ENCODE measurements at regions not wholly inside any gene's neighbourhood (a gene's known extent, or its start where the extent isn't known, plus 50 kb on each side); places are given as distances from the start of the nearest gene placed in this dataset.

DNA sequence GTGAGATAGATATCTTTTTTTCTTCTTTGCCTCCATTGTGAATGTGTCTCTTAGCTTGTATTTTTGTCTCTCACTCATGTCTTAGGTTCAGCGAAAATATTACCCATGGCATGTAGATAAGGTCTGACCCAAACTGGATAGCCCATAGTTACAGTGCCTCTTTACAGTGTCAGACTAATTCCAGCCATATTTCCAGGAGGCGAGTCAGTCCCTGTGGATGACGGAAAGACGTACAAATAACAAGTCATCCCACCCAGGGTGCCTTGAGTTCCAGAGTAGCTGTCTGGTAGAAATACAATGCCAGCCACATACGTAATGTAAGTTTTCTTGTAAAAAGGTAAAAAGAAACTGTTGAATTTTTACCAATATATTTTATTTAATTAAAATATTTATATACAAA is 157.3 kb downstream of the ZNF281 start:
- no peak for DNase-seq

DNA sequence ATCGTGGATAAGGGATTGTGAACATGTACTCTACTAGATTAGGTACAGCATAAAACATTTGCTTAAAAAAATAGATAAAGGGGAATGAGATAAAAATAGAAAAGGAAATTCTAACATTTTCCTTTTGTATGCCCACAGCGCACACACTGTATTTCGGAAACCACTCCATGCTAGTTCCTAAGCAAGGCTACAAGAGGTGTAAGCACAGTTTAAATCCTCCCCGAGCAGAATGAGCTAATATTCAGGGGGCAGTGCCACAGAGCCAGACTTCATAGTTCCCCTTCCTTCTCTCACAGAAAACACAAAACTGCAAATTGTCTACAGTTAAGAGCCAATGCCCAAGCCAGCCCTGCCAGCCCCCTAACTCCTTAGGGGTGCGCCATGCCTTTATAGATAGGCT is 159.4 kb downstream of the ZNF281 start:
- no peak for DNase-seq

DNA sequence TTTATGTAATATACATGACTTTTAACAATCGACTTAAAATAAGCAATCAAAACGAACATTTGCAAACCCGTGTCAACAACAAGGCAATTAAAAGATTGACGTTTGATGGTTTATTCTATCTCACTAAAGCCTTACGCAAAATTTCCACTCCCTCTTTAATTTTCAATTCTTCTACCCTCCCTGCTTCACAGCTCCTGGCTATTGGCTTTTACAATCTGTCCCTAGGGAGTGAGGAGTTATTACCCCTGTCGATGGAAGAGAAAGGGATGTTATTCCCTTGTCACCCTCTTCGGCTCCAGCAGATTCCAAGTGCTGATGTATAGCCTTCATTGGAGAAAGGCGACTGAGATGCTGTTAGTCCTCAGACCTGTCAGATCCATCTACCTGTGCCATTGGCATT is 161.3 kb downstream of the ZNF281 start:
- no peak for DNase-seq

DNA sequence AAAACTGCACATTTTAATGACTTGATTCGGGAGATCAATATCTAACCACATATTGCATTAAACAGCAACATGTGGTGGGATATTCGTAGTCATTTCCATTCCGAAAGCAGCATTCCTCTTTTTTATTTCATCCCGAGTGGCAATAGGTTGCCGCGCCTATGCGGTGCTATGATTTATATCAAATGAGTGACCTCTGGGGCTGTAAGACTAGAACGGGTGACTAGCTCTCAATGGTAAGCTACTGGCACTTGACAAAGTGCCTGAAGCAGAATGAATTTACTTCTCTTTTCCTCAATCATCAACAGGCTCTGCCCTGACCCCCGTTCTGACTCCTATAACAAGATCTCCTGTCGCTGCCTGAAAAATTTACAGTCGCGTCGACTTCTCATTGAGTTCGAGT is 162.3 kb downstream of the ZNF281 start:
- DNase-seq, result no peak

DNA sequence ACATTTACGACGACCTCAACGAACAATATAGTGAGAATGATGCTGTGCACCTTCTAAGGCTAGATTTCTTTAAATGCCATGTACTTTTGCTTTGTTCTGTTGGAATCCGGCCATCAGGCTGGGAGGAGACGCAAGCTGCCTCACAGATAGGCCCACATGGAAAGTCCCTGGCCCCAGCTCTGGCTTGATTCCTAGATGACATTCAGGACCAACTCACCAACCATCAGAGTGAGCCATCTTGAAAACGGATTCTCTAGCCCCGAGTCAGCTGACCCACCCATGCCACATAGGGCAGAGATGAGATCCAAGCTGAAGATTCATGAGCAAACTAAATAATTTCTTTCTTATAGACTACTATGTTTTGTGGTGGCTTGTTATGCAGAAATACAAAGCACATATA is 164.4 kb downstream of the ZNF281 start:
- DNase-seq, result no peak

DNA sequence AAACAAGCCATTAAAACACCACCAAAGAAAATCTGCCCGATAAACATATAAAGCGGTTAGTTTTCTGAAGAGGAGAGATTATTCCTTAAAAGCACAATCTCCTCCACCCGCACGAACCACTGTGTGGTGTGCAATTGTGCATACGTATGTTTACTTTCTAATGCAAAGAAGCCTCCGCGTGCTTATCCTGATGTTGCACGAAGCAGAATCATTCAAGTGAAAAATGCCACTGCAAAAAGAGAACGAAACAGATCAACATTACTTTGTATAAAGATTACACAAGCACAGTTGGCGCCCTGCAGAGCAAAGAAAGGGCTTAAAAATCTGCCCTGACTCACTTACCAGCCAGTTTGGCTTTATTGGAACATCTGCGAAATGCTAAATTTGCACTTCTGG is 166.8 kb downstream of the ZNF281 start:
- no peak for DNase-seq

DNA sequence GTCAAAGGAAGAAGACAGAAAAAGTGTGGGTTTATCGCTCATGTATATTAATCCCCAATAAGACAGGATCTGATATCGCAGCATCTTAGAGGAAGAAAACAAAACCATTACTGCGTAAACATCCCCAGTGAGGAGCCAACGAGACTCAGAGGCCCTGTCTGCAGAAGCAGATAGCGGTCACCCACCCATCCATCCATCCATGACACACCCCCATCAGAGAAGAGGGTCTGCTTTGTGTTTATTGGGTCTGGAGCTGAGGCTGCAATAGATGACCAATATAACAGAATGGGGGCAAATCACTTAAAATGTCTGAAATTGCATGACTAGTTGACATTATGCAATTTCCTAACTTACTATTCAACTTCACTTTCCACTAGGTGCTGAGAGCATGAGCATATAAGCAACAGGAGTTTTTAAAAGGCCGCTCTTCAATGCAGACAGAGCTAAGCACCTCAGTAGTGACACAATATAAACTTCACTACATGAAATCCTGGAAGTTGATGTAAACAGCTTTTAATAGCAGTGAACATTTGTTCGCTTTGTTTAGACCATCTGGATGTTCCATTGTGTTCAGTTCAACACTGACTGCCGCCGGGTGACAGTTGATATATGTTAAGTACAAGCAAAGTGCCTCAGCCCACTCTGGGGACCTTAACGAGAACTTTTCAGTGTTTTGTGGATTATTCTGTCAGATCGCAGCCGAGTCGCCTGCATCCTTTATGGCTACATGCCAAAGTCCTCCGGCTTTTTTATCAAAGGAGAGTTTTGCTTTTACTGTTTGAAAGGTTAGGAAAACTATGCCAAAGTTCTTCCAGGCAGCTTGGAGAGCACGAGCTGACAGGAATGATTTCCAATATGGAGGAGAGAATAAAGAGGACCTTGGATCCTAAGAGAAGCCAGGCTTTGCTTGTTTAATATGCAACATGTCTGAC is 167.5 kb downstream of the ZNF281 start:
- DNase-seq, result peak; percentile 30

DNA sequence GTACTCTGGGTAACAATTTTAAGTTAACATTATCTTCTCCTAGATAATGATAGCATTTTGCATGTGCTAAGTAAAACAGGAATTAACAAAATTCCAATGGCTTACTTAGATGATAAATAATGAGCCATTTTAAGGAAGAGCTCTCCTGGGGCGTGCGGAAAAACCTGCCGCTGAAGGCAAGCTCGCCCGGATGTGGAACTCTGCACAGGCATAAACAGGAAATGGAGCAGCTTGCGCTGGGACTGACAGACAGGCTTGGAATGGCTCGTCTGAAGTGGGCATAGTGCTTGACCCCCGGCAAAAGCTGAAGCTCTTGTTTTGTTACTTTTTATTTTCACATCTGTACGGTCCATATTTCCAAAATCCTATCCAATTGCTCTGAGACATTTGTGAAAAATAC is 169.2 kb downstream of the ZNF281 start:
- no peak for DNase-seq

DNA sequence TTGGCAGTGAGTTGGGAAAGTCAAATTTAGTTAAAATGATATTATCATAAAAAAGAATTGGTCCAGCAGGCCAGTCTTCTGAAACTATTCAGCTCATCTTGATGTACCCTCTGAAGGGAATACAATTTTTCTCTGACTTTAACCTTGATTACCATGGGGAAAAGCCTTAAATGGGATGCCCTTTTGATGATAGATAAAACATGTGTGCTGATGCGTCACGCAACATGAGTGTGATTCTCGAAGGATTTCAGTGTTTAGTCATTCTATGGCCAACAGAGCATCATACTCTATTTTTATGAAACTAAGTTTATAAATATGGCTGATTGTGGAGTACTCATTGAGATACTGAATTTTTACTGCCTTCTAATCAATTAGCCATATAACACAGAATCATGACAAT is 171.5 kb downstream of the ZNF281 start:
- DNase-seq, result no peak

DNA sequence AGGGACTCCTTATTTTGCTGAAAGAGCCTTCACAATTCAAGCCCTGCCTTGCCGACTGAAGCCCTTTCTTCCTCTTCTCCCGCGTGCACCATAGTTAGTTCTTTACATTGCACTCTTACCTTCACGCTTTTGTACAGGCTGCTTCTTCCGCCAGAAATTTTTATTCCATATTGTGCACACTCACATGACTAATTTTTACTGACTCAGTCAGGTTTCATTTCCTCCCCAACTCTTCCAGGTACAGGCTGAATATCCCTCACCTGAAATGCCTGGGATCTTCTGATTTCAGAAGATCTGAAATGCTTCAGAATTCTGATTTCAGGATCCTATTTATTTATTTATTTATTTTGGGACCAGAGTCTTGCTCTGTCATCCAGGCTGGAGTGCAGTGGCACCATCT is 172.8 kb downstream of the ZNF281 start:
- DNase-seq, result no peak

DNA sequence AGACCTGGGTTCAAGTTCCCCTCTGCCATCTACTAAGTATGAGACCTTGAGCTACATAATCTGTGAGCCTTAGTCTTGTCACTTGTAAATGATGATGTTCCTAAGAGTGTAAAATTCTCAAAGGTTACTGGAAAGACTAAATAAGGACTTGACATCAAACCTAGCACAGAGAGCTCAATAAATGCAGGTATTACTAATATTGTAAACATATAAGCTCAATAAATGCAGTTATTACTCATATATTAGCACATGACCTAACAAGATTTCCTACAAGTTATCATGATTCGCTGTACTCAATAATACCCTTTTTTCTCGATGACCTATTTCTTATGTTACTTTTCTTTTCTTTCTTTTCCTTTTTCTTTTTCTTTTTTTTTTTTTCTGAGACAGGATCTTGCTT is 174.9 kb downstream of the ZNF281 start:
- no peak for DNase-seq

DNA sequence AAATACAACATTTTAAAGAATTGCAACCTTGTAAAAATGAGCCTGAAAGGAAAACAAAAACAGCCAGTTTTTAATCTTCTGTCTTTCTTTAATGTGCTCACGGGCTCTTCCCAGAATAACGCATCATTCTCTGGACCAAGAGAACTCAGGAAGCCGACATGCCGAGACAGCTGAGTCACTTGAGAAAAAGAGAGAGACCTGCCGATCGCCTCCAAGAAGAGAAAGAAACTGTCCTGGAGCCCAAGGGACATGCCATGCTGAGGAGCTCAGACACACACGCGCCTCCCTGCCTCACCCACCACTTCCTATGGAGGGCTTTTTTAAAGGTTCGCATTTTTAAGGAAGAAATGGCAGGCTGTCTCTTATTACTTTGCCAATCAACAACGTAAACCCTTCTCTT is 176.4 kb downstream of the ZNF281 start:
- DNase-seq, result no peak

DNA sequence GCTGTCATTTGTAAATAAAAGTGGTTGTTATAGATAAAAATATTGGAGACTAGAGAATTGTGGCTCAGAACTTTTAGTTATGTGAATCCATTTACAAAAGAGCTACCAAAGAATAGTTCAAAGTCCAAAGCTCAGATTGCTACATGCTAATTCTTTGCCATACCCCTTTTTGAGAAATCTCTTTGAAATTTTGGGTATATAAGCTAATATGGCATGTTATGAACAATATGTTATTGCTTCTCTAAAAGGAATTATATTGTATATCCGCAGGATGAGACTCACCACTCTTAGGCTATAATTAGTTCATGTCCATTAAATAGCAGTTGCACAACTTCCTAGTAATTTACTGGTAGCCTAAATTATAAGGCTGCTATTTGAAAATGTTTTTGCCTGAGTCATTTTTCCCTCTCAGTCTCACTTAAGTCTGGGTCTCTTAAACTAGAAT is 178.0 kb downstream of the ZNF281 start:
- no peak for DNase-seq

DNA sequence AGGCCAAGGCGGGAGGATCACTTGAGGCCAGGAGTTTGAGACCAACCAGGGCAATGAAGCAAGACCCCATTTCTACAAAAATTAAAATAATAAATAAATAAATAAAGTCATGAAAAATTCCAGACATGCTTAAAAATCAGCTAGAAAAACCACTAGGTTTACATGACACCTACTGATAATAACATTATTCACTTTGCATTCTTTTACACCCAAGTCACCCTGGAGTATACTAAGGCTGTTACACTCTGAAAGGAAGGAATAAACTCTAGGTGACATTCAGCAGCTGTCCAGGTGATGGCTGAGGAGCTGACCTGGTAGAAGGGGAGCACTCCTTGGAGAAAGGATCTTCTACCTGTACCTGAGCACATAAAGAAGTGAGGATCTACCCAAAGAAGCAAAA is 179.2 kb downstream of the ZNF281 start:
- DNase-seq, result no peak

DNA sequence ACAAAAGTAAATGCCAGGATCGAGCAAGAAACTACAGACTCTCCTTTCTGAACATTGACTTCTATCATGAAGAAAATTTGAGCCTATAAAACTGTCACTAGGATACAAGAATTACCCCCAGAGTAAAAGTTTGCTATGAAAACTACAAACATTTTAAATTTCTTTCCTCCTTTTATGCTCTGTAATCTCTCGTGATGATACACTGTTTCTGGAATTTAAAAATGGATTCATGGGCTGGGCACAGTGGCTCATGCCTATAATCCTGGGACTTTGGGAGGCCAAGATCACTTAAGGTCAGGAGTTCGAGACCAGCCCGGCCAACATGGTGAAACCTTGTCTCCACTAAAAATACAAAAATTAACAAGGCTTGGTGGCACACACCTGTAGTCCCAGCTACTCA is 181.3 kb downstream of the ZNF281 start:
- no peak for DNase-seq

DNA sequence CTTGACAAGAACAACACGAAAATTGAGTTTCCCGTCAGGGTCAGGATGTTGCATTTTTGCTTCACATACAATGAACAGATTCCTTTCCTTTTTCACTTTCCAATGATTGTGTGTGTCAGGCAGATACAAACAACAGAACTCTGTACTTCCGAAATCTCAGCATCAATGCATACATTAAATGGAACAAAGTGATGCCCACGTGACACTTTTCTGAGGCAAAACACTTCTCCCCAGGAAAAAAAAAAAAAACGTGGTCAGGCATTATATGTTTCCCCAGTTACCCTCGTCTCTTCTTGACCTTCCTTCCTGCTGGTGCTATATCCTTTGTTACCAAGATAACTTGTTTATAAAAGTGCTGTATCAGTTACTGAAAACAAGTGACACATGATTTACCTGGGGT is 181.8 kb downstream of the ZNF281 start:
- DNase-seq, result no peak
